NCI-H146 (cell line): ENCODE measurements at regions not wholly inside any gene's neighbourhood (a gene's known extent, or its start where the extent isn't known, plus 50 kb on each side); places are given as distances from the start of the nearest gene placed in this dataset.

Experiments
- DNase-seq: peaks from one replicate; lab custom pipeline; 2025; lab: John Stamatoyannopoulos, UW

DNA sequence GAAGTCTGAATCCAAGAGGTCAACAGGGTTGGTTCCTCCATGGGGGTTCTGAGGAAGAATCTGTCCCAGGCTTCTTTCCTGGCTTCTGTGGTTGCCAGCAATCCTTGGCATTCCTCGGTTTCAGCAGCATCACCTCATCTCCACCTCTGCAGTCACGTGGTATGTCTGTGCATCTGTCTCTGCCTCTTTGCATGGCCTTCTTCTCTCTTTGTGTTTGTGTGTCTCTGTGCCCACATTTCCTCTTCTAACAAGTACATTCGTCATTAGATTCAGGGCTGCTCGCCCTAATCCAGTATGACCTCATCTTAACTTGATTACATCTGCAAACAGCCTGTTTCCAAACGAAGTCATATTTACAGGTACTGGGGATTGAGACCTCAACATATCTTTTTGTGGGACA is 114.0 kb downstream of the BCOR start:
- no peak for DNase-seq

DNA sequence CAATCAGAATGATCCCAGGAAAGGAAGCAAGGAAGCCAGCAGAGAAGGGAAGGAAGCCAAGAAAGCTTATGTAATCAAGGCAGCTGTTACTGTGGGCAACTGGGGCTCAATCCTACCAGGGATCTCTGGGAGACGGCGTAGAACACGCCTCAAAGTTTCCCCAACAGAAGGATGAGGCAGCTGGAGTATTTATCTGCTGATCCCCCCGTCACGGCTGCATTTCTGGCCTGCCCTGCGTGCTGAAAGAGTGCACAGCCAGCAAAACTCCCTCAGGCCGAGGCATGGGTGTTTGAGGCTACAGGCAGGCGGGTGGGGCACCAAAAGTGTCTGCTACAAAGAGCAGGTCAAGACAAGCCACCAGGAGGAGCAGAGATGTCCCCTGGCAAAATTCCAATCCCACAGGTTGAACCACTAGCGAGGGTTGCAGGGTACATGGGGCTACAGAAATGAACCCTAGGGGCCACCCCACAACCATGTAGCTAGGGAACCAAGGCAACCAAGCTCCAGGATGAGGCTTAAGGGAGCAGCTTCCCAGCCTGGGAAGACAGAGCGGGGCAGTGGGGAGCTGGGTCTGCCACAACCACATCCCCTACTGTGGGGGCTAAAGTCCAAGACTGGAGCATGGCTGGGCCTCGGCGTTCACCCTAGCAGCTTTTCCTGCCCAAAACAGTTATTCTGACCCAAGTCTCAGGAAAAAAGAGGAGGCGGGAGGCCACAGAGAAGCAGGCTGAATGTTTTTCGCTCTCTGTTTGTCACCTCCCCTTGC is 113.4 kb downstream of the BCOR start:
- DNase-seq = no peak

DNA sequence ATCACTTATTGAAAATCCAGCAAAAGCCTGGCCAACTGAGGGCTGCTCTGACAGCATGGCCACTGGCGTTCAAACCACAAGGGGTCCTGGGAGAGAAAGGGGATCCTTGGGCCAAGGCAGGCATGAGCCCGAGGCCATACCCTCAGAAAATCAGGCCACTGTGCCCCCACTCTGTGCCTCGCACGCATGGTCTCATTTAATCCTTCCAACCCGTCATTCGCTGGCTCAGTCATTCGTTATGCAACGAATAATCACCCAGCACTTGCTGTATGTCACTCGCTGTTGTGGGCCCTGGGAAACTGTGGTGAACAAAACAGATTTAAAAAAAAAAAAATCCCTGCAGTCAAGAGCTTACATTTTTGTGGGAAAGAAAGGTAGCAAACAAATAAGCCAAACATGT is 112.7 kb downstream of the BCOR start:
- DNase-seq = no peak

DNA sequence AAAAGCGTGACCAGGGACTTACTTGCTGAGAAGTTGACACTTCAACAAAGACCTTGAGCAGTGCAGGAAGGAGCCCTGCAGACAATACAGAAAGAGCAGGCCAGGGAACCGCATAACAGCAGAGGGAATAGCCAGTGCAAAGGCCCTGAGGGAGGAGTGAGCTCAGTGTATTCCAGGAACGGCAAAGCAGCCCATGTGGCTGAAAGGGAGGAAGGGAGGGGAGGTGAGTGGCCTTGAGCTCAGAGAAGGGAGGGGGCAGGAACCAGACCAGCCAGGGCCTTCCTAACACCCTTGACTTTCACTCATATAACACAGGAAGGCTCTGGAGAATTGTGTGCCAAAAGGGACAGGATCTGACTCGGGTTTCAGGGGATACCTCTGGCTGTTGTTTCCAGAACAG is 112.2 kb downstream of the BCOR start:
- no peak for DNase-seq

DNA sequence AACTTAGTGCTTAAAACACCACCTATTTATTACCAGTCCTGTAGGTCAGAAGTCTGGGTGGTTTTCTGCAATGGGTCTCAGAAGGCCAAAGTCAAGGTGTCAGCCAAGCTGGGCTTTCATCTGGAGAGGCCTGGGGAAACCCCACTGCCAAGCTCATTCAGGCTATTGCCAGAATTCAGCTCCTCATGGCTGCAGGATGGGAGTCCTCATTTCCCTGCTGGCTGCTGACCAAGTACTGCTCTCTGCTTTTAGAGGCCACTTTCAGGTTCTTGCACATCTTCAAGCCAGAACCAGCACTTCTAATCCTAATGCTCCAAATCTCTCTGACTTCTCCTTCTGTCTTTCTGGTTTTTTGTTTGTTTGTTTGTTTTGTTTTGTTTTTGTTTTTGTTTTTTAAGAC is 109.3 kb downstream of the BCOR start:
- no peak for DNase-seq

DNA sequence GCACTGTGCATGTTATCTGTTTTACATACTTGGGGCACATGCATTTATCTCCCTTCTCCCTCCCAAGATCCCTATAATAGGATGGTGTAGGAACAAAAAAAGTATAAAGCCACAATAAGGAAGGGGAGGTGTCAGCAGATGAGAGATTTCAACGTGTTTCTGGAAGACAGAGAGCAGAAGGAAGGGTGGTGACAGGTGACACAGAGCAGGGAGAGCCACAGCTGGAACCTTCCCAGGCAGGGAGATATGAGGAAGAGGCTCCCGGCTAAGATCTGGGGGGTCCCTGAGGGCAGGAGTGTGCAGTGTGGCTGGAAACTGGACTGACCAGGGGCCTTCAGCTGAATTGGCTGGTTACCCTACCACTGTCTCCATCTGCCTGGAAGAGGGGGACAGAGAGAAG is 107.4 kb downstream of the BCOR start:
- no peak for DNase-seq

DNA sequence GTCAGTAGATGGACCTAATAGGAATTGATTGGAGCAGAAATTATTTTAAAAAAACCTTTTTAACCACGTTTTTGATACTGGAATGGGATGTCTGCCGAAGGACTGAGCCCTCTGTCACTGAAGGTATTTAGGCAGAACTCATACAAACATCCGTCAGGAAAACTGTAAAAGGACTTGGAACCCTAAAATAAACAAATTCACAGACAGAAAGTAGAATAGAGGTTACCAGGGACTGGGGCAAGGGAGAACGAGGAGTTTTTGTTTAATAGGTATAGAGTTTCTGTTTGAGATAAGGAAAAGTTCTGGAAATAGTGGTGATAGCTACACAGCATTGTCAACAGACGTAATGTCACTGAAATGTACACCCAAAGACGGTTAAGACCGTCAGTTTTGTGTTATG is 105.5 kb downstream of the BCOR start:
- no peak for DNase-seq

DNA sequence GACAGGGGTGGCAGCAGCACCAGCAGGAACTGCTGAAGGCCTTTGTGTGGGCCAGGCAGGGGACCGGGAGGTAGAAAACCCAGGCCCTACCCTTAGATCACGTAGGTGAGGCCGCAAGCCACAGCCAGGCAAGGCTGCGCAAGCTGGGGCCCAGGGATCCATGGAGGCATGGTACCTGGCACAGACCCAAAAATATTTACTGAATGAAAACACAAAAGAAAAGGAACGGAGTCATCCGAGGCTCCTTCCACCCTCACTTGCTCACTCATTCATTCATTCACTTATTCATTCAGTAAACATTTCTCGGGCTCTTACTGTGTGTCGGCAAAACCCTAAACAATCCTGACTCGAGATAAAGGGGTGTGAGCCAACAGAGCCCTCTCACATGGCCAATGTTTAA is 102.3 kb downstream of the BCOR start:
- no peak for DNase-seq

DNA sequence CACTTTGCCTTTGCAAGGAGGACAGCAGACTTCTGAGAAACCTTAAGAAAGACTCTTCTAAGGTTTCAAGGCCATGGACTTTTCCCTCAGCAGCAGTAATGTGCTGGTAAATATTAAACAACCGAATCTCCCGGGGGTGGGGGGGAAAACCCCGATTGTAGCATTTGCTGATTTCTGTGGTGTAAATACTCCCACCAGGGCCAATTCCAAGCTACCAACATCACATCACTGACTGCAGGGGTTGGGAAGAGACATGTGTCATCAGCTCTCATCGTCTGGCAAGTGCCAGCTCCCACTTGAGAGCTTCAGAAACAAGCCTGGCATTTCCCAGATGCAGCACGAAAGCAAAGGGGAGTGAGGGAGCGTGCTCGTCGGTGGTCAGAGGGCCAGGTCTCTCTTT is 101.2 kb downstream of the BCOR start:
- no peak for DNase-seq

DNA sequence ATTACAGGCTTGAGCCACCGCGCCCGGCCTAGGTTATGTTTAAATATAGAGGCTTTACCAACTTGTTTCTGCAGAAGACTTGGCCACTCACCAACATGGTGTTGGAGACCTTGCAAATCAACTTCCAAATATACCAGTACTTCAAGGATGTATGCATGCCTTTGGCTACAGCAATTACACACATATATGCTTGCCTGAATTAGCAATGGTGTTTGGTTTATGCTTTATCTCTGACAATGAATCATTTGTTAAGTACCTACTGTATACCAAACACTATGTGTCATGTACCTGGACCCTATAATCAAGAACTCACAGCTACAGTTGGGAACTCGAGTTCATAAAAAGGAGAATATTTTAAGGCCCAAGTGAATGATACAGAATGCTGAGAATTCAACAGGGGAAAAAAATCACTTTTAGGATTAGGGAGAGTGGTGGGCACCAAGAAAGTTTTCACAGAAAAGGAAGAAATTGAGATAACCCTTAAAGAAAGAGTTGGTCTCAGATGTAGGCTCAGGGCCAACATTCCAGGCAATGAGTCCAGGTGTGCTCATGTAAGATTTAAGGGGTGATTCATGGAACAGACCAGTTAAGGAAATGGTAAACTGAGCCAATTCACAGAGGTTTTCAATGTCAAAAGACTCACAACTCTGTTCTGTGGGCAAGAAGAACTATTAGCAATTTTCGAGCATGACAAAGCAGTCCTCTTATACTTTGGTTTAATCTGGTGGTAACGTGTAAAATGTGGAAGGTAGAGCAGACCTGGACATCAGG is 98.9 kb downstream of the BCOR start:
- DNase-seq = no peak
